Psoas muscle (tissue), 7 donors: ENCODE measurements at regions not wholly inside any gene's neighbourhood (a gene's known extent, or its start where the extent isn't known, plus 50 kb on each side); places are given as distances from the start of the nearest gene placed in this dataset.

Experiments
- ATAC-seq, 4 donors: fragments of 200-7000 bp; cut with Tn5 transposase; one replicate each; pipeline ENCODE4 v1.9.1; 2020; ENCODE audit warnings: moderate library complexity in 3 of 4, mild to moderate bottlenecking in 2 of 4
- DNase-seq, 2 donors: peaks; one replicate each; pipeline ENCODE4 v3.0.0-alpha.2; 2020
- H3K27ac ChIP-seq: fragments of 200-600 bp; one replicate; pipeline ENCODE4 v1.8.0; 2022
- H3K27me3 ChIP-seq, 3 donors: fragments of 200-600 bp in 1 of 3; one replicate each; pipeline versions ENCODE4 v1.6.1 to v1.8.0; 2013 to 2022; ENCODE audit warnings: low read length in 2 of 3, mild to moderate bottlenecking in 2 of 3, moderate library complexity in 1 of 3; ENCODE audit not compliant: insufficient read depth in 3 of 3
- H3K36me3 ChIP-seq, 2 donors: fragments of 200-600 bp in 1 of 2; one replicate each; pipeline versions ENCODE4 v1.6.1 to v1.8.0; 2013 to 2022; ENCODE audit warnings: low read depth in 1 of 2, mild to moderate bottlenecking in 1 of 2, moderate library complexity in 1 of 2; ENCODE audit not compliant: insufficient read depth in 1 of 2
- H3K4me1 ChIP-seq: fragments of 200-600 bp; one replicate; pipeline ENCODE4 v1.8.0; 2022
- H3K4me3 ChIP-seq: fragments of 200-600 bp; one replicate; pipeline ENCODE4 v1.8.0; 2022; ENCODE audit warnings: mild to moderate bottlenecking
- H3K9me3 ChIP-seq: fragments of 200-600 bp; one replicate; pipeline ENCODE4 v1.8.0; 2022
- CTCF ChIP-seq: fragments of 200-600 bp; IDR thresholded peaks from one replicate; pipeline ENCODE4 v1.8.0; 2022; ENCODE audit warnings: antibody characterized with exemption
- WGBS, 3 donors: extraction: QIAGEN DNeasy Blood & Tissue Kit; methylation state at CpG; one replicate each; pipeline versions ENCODE4 v1.1.6 to v1.1.7; 2013; 5-methylcytosine and 5-hydroxymethylcytosine counted together
- intact Hi-C, 2 donors: fragments of 100-400 bp; cut with DNase I; formaldehyde crosslinking; loops; one replicate each; pipeline versions ENCODE4 v1.11.0 to v1.14.2; 2022
- donor health status: healthy with polysubstance abuse.
- donor health status: DM: no; HTN: no; CAD: no; lungs with moderate emphysema.
- donor health status: Bipolar disorder and iron deficiency.
- donor health status: healthy.
- donor health status: DM: yes; HTN: yes; CAD: no.
- donor health status: DM: no; HTN: no; CAD: no.
- donor health status: DM: yes; HTN: yes; CAD: no.

GRCh38 chr6:156410649-156411048 is 366.5 kb upstream of the ARID1B start:
- Histone ChIP-seq H3K9me3 (no peaks in the 10 kb centered on the region), H3K4me3 (no peak overlapping the region), H3K27me3 (no peaks in the 10 kb centered on the region), H3K27ac (no peak overlapping the region), H3K36me3 (no peaks in the 10 kb centered on the region), H3K4me1 (no peaks in the 10 kb centered on the region)
- peak; percentile 17 for TF ChIP-seq CTCF
- no peak for ATAC-seq
- no peak for DNase-seq
- intact Hi-C loops, result no loop called here

GRCh38 chr6:156408655-156409054 is 368.5 kb upstream of the ARID1B start:
- Histone ChIP-seq H3K4me3 (no peak overlapping the region), H3K36me3 (no peaks in the 10 kb centered on the region), H3K27me3 (no peaks in the 10 kb centered on the region), H3K9me3 (no peaks in the 10 kb centered on the region), H3K27ac (no peak overlapping the region), H3K4me1 (no peaks in the 10 kb centered on the region)
- ATAC-seq (no peak), DNase-seq (no peak)
- WGBS, 3 donors, result 85 to 89% (median 87%) methylated on average over 3 of the region's 3 CpGs
- TF ChIP-seq CTCF, result no peak
- intact Hi-C loops, result no loop called here

GRCh38 chr6:156407334-156407733 is 369.8 kb upstream of the ARID1B start:
- 86 to 90% (median 88%) methylated on average over 3 of the region's 3 CpGs for WGBS, 3 donors
- no peaks in the 10 kb centered on the region for H3K4me1 ChIP-seq
- intact Hi-C loops, result no loop called here
- ATAC-seq (no peak), DNase-seq (no peak)
- no peak overlapping the region for H3K27ac ChIP-seq
- no peak overlapping the region for H3K4me3 ChIP-seq
- H3K9me3 ChIP-seq, result no peaks in the 10 kb centered on the region
- H3K27me3 ChIP-seq, result no peaks in the 10 kb centered on the region
- TF ChIP-seq CTCF, result no peak
- H3K36me3 ChIP-seq, result no peaks in the 10 kb centered on the region

GRCh38 chr6:156406688-156407087 is 370.5 kb upstream of the ARID1B start:
- no peak overlapping the region for H3K4me3 ChIP-seq
- no peak for TF ChIP-seq CTCF
- ATAC-seq, result no peak
- H3K36me3 ChIP-seq, result no peaks in the 10 kb centered on the region
- WGBS, 3 donors, result 82 to 90% (median 84%) methylated on average over 2 of the region's 2 CpGs
- H3K27ac ChIP-seq, result no peak overlapping the region
- intact Hi-C loops, result no loop called here
- no peaks in the 10 kb centered on the region for H3K4me1 ChIP-seq
- no peaks in the 10 kb centered on the region for H3K27me3 ChIP-seq
- no peaks in the 10 kb centered on the region for H3K9me3 ChIP-seq
- no peak for DNase-seq

GRCh38 chr6:156406099-156406498 is 371.1 kb upstream of the ARID1B start:
- intact Hi-C loops, result no loop called here
- peaks cover 0 to 2% (median 0%) of the 10 kb centered on the region in 3 donors for H3K27me3 ChIP-seq
- no peak for DNase-seq
- H3K9me3 ChIP-seq, result no peaks in the 10 kb centered on the region
- no peak for ATAC-seq
- H3K36me3 ChIP-seq, result no peaks in the 10 kb centered on the region
- H3K4me1 ChIP-seq, result no peaks in the 10 kb centered on the region
- H3K4me3 ChIP-seq, result no peak overlapping the region
- no peak for TF ChIP-seq CTCF
- no peak overlapping the region for H3K27ac ChIP-seq
- WGBS, 3 donors, result 69 to 84% (median 72%) methylated on average over 3 of the region's 3 CpGs
